ENCODE measurements at regions not wholly inside any gene's neighbourhood (a gene's known extent, or its start where the extent isn't known, plus 50 kb on each side); places are given as distances from the start of the nearest gene placed in this dataset.
"Not testable (repeated sequence)": the region's sequence is repeated elsewhere in the genome, so short reads cannot be mapped to it uniquely, and the experiment has no call there.

GRCh38 chr6:15904651-15905376, 224.1 kb upstream of the MYLIP start:
- no peak for DNase-seq (ENCODE audit: low read depth)

DNA sequence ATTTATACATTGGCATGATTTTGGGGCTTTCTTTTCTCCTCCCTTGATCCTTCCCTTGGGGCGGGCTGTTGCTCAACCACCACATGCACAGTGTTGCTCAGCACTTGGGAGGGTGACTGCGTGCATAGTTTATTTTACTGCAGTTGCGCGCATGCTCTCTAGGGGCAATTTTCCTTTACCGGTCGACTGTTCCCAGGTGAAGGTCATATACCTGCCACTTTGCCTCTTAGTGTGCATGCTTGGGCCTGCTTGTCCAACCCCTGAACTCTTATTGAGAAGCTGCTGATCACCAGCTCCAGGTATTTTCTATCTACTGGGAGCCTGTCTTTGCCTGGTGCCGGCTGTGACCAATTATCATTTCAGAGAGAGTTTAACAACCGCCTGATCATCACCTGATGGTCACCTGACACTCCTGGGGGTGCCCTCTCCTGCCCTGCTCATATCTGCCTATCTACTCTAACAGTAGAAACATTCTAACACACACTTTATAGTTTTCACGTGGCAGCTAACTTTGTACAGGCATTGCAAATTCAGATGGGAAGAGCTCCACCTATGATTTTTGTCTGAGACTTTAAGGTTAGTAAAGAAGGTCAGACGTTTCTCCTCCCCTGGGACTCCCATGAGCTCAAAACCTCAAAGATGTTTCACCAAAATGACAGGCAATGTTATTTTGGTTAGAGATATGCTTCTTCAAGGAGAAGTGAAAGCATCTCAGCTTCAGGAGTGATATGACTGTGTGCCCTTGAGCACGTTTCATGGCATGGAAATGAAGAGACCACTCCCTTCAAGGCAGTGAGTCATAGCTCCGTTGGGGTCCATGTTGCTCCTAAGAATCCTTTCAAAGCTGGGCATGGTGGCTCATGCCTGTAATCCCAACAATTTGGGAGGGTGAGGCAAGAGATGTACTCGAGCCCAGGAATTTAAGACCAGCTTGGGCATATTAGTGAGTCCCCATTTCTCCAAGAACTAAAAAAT, 227.5 kb upstream of the MYLIP start:
- no peak for DNase-seq (ENCODE audit: low read depth)

- DNase-seq (ENCODE audit: low read depth), result no peak
Observed at GRCh38 chr6:15898693-15899092, 230.2 kb upstream of the MYLIP start.

DNA sequence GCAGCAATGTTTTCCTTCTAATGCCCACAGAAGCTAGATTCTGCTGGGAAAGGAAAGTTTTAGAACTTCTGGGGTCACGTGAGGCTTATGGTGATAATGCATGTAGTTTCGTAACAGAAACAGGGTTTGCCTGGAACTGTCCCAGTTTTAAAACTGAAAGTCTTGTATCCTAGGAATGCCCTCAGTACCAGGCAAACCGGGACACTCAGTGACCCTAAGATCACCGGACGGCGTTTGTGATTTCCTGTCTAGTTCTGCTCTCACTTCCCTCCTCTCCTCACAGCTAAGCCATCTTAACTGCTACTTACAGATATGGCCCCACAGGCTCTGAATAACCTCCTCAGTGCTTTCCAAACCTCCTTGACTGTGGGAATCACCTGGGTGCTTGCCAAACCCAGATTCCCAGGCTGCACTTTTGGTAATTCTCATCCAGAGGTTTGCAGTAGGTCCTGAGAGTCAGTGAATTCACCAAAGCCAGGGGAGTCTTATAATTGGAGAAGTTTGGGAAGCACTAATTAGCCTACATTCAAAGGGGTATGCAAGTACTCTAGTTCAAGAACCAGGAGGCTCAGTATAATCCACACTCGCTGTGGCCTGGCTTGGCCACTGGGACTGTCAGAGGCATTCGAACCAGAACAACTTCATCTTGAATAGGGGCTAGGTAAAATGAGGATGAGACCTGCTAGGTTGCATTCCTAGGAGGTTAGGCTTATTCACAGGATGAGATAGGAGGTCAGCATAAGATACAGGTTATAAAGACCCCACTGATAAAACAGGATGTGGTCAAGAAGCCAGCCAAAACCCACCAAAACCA, 231.6 kb upstream of the MYLIP start:
- no peak for DNase-seq (ENCODE audit: low read depth)

DNA sequence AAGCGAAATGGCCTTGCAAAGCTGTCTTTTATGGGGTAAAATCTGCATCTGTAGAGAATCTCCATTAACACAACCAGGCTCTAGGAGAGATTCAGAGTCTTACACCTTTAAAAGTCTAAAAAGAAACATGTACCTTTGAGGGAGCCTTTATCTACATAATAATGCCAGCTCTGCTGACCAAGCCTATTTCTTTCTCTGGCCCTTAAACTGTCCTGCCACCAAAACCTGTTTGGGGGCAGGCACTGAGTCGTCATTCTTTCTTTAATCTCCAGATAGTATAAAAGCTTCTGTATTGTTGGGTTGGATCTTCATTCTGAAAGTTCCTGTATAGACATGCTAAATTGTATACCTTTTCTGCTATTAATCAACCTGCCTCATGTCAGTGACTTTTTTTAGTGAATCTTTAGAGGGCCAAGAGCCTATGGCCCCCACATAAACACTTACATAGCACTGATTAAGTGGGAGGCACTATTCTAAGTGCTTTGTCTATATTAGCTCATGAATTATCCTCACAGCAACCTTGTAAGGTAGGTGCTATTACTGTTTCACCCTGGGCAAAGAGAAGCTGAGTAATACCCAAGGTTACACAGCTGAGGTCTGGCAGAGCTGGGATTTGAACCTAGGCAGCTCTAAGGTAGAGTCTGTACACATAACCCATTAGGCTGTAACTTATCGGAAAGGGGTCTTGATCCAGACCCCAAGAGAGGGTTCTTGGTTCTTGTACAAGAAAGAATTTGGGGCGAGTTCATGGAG, 232.3 kb upstream of the DTNBP1 start:
- DNase-seq (ENCODE audit: low read depth), result no peak

GRCh38 chr6:15893556-15894253, 230.9 kb upstream of the DTNBP1 start:
- no peak for DNase-seq (ENCODE audit: low read depth)

GRCh38 chr6:15892369-15892768, 229.5 kb upstream of the DTNBP1 start:
- DNase-seq (ENCODE audit: low read depth), result no peak

GRCh38 chr6:15888798-15889772, 226.3 kb upstream of the DTNBP1 start:
- no peak for DNase-seq (ENCODE audit: low read depth)

- no peak for DNase-seq (ENCODE audit: low read depth)
Observed at GRCh38 chr6:15887491-15888461, 224.9 kb upstream of the DTNBP1 start.

DNA sequence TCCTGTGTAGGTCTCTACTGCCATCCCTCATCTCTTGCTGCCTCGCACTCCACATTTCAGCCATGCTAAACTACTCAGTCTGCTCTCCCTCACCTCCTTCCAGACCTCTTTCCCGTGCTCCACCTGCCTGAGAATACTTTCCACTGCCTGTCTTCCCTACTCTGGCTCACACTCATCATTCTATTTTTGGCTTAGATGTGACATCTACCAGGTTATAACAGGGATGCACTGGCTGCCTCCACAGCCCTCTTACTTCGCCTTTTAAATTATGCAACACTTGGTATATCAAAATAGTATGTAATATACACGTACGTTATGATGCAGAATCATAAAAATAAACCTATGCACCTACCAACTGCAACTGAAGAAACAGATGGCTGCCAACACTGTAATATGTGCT, 222.8 kb upstream of the DTNBP1 start:
- no peak for DNase-seq (ENCODE audit: low read depth)

DNA sequence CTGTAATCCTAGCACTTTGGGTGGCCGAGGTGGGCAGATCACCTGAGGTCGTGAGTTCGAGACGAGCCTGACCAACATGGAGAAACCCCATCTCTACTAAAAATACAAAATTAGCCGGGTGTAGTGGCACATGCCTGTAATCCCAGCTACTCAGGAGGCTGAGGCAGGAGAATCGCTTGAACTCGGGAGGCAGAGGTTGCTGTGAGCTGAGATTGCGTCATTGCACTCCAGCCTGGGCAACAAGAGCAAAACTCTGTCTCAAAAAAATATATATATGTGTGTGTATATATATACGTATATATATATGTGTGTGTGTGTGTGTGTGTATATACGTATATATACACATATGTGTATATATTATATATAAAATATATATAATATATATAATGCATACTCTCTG, 220.8 kb upstream of the DTNBP1 start:
- DNase-seq (ENCODE audit: low read depth), result not testable (repeated sequence)

- DNase-seq (ENCODE audit: low read depth), result no peak
Observed at GRCh38 chr6:15882915-15883314, 220.1 kb upstream of the DTNBP1 start.

- DNase-seq (ENCODE audit: low read depth), result no peak
Observed at GRCh38 chr6:15882345-15882744, 219.5 kb upstream of the DTNBP1 start.

DNA sequence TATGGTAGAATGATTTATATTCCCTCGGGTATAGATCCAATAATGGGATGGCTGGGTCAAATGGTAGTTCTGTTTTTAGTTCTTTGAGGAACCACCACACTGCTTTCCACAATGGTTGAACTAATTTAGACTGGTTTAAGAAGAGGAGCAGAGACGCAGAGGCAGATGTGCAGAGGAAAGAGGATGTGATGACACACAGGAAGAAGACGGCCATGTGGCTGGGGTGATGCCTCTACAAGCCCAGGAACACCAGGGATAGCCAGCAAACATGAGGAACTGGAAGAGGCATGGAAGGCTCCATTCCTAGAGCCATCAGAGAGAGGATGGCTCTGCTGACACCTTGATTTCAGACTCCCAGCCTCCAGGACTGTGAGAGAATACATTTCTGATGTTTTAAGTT, 218.3 kb upstream of the DTNBP1 start:
- no peak for DNase-seq (ENCODE audit: low read depth)

- no peak for DNase-seq (ENCODE audit: low read depth)
Observed at GRCh38 chr6:15880262-15880973, 217.6 kb upstream of the DTNBP1 start.

DNA sequence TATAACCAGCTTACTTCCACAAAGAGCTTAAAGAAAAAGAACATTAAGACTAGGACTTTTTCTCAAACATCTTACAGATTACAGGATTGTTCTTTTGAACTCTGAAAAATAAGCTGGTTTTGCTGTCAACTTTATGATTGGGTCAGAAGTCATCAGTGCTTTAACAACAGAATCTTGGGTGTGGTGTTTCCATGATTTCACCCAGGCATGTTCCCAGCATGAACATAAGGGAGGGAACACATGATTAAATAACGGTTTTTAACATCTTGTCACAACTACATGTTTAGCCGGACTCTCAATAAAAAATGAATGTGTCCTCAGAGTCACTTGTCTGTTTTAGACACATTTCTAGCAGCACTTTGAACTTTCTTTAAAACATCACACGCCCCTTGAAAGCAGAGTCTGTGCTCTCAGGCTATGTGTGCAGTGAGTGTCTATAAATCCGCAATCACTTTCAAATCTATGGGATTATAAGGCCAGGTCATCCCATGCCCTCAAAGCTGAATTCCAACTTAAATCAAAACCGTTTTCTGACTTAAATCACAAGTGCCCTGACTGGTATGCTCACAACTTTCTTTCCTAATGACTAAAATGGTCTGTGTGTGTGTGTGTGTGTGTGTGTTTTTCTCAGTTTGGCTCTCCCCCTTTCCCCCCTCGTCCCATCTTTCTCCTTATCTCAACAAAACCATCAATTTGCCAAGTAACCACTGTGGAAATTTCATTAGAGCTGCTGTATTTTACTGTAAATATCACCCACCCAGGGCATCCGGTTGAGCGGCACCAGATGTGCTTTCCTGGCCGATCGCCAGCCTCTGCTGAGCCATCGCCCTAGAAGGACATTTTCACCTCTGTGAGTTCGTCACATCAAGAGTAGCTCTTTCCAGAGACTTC, 216.8 kb upstream of the DTNBP1 start:
- DNase-seq (ENCODE audit: low read depth), result peak; percentile 42

- DNase-seq (ENCODE audit: low read depth), result no peak
Observed at GRCh38 chr6:15877231-15877630, 214.4 kb upstream of the DTNBP1 start.
